ENCODE measurements at regions not wholly inside any gene's neighbourhood (a gene's known extent, or its start where the extent isn't known, plus 50 kb on each side); places are given as distances from the start of the nearest gene placed in this dataset.

- TF ChIP-seq ZNF768 (tag by site-specific recombination; IDR thresholded peaks at IDR 0.05) (no peak), PRDM1 (tag by site-specific recombination; IDR thresholded peaks at IDR 0.05) (no peak), INSM2 (tag by site-specific recombination; IDR thresholded peaks at IDR 0.05) (no peak), ZBTB1 (tag by site-specific recombination; IDR thresholded peaks at IDR 0.05) (no peak), CTCF (tag by site-specific recombination; IDR thresholded peaks at IDR 0.05) (no peak), ZBTB10 (tag by site-specific recombination; IDR thresholded peaks at IDR 0.05) (no peak), SP7 (tag by site-specific recombination; IDR thresholded peaks at IDR 0.05) (no peak), ZNF146 (tag by site-specific recombination; IDR thresholded peaks at IDR 0.05) (no peak), ZNF600 (tag by site-specific recombination; IDR thresholded peaks at IDR 0.05) (no peak), PRDM2 (tag by site-specific recombination; IDR thresholded peaks at IDR 0.05; ENCODE audit: borderline replicate concordance) (no peak)
Observed at GRCh38 chr2:22290909-22291473, 1094.0 kb upstream of the KLHL29 start.

Measured in HEK293 (cell line).